ENCODE measurements at regions not wholly inside any gene's neighbourhood (a gene's known extent, or its start where the extent isn't known, plus 50 kb on each side); places are given as distances from the start of the nearest gene placed in this dataset.

- H3K4me3 ChIP-seq: no peak overlapping the region
- no peaks in the 10 kb centered on the region for H3K9me3 ChIP-seq
- TF ChIP-seq POLR2AphosphoS5 (IDR thresholded peaks at IDR 0.05) (no peak), CTCF (IDR thresholded peaks at IDR 0.05) (no peak), POLR2A (IDR thresholded peaks at IDR 0.05) (no peak)
- intact Hi-C loops (cut with DNase I): no loop called here
- no peaks in the 10 kb centered on the region for H3K27me3 ChIP-seq (replicated peaks; ENCODE audit: insufficient read depth)
- H3K36me3 ChIP-seq: no peaks in the 10 kb centered on the region
- no peak overlapping the region for H3K27ac ChIP-seq
- H3K4me1 ChIP-seq (replicated peaks): no peaks in the 10 kb centered on the region
- no peak for DNase-seq (ENCODE audit: low spot score)
Observed at GRCh38 chr4:17134565-17134964, 236.1 kb upstream of the LDB2 start.

- Histone ChIP-seq H3K27me3 (replicated peaks; ENCODE audit: insufficient read depth) (no peaks in the 10 kb centered on the region), H3K4me1 (replicated peaks) (no peaks in the 10 kb centered on the region), H3K27ac (no peak overlapping the region), H3K36me3 (no peaks in the 10 kb centered on the region), H3K9me3 (no peaks in the 10 kb centered on the region), H3K4me3 (no peak overlapping the region)
- WGBS: 87% methylated on average over 3 of the region's 3 CpGs
- no peak for DNase-seq (ENCODE audit: low spot score)
- no peak for TF ChIP-seq POLR2AphosphoS5 (IDR thresholded peaks at IDR 0.05)
- no peak for TF ChIP-seq CTCF (IDR thresholded peaks at IDR 0.05)
- TF ChIP-seq POLR2A (IDR thresholded peaks at IDR 0.05): no peak
- intact Hi-C loops (cut with DNase I): no loop called here
Observed at GRCh38 chr4:17134100-17134499, 235.7 kb upstream of the LDB2 start.

GRCh38 chr4:17132226-17132625 is 233.8 kb upstream of the LDB2 start:
- no peaks in the 10 kb centered on the region for H3K36me3 ChIP-seq
- H3K4me3 ChIP-seq: no peak overlapping the region
- no peaks in the 10 kb centered on the region for H3K9me3 ChIP-seq
- intact Hi-C loops (cut with DNase I): no loop called here
- DNase-seq (ENCODE audit: low spot score): no peak
- H3K27me3 ChIP-seq (replicated peaks; ENCODE audit: insufficient read depth): no peaks in the 10 kb centered on the region
- H3K27ac ChIP-seq: no peak overlapping the region
- 86% methylated on average over 2 of the region's 2 CpGs for WGBS
- no peak for TF ChIP-seq POLR2A (IDR thresholded peaks at IDR 0.05)
- H3K4me1 ChIP-seq (replicated peaks): no peaks in the 10 kb centered on the region

GRCh38 chr4:17128268-17128667 is 229.8 kb upstream of the LDB2 start:
- DNase-seq (ENCODE audit: low spot score): no peak
- Histone ChIP-seq H3K4me3 (no peak overlapping the region), H3K36me3 (no peaks in the 10 kb centered on the region), H3K9me3 (no peaks in the 10 kb centered on the region), H3K27ac (no peak overlapping the region), H3K27me3 (replicated peaks; ENCODE audit: insufficient read depth) (no peaks in the 10 kb centered on the region), H3K4me1 (replicated peaks) (no peaks in the 10 kb centered on the region)
- TF ChIP-seq POLR2AphosphoS5 (IDR thresholded peaks at IDR 0.05): no peak
- no peak for TF ChIP-seq CTCF (IDR thresholded peaks at IDR 0.05)
- TF ChIP-seq POLR2A (IDR thresholded peaks at IDR 0.05): no peak
- 85% methylated on average over 2 of the region's 2 CpGs for WGBS
- intact Hi-C loops (cut with DNase I): no loop called here

GRCh38 chr4:17126321-17126966 is 228.0 kb upstream of the LDB2 start:
- intact Hi-C loops (cut with DNase I): no loop called here
- H3K4me3 ChIP-seq: no peak overlapping the region
- no peaks in the 10 kb centered on the region for H3K27me3 ChIP-seq (replicated peaks; ENCODE audit: insufficient read depth)
- TF ChIP-seq CTCF (IDR thresholded peaks at IDR 0.05) (no peak), POLR2AphosphoS5 (IDR thresholded peaks at IDR 0.05) (no peak), POLR2A (IDR thresholded peaks at IDR 0.05) (no peak)
- no peaks in the 10 kb centered on the region for H3K9me3 ChIP-seq
- no peak for DNase-seq (ENCODE audit: low spot score)
- no peaks in the 10 kb centered on the region for H3K36me3 ChIP-seq
- 93% methylated on average over 1 of the region's 1 CpG for WGBS
- H3K4me1 ChIP-seq (replicated peaks): no peaks in the 10 kb centered on the region
- no peak overlapping the region for H3K27ac ChIP-seq

All from prostate gland (tissue), 2 donors.